ENCODE measurements at regions not wholly inside any gene's neighbourhood (a gene's known extent, or its start where the extent isn't known, plus 50 kb on each side); places are given as distances from the start of the nearest gene placed in this dataset.

DNA sequence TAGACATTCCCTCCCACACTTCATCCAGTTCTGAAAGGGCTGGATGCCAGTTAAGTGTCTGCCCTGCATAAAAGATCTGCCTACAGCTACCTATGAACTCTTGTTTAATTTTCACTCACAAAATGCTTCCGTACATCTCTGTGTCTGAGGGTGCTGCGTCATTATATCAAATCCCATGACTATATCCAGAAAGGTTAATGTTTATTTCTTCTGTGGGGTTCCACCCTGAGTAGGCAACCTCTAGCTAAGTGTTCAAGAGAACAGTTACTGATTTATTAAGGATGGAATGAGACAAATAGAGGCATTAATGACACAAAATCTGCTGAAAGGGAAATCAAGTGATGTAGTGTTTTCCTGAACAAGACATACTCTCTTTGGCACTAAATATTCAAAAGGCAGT is 220.2 kb downstream of the MTHFS start (continued):
- TF ChIP-seq ZNF423 (CRISPR knock-in tag; IDR thresholded peaks at IDR 0.05) (no peak), NFE2L1 (CRISPR knock-in tag; IDR thresholded peaks at IDR 0.05) (no peak), ZNF416 (CRISPR knock-in tag; IDR thresholded peaks at IDR 0.05) (no peak), ZNF138 (CRISPR knock-in tag; conservative IDR thresholded peaks at IDR 0.05) (no peak), FOXP1 (CRISPR knock-in tag; IDR thresholded peaks at IDR 0.05; ENCODE audit: borderline replicate concordance) (no peak), KAT7 (CRISPR knock-in tag; IDR thresholded peaks at IDR 0.05; ENCODE audit: borderline replicate concordance) (no peak)

DNA sequence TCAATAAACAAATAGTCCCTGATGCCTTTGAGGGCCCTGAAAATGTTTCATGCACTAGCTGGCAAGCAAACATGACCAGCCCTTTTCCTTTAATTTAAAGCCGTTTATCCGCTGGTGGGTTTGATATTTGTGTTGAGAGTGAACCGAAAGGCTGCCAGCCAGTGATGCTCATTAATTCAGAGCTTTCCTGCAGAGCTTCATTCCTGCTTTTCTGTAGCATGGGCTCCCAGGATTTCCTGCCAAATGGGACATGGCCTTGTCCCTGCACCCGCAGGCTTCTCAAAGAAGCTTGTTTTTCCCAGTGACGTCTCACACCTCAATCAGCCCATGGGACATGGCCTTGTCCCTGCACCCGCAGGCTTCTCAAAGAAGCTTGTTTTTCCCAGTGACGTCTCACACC is 219.6 kb downstream of the MTHFS start:
- peaks cover 49% of the 10 kb centered on the region for H3K4me1 Mint-ChIP-seq
- CTCF ChIA-PET, result interaction anchor here (1.0 to 3.1 kb wide), 5 partner anchors 15 to 178 kb away, joined by 3 to 13 read pairs (median 3); no protein-coding TSS in a partner anchor
- H3K27me3 Mint-ChIP-seq (ENCODE audit: low read depth), result no peaks in the 10 kb centered on the region; the same call in 1 of the 2 replicates
- TF ChIP-seq NR3C1 (CRISPR knock-in tag; conservative IDR thresholded peaks at IDR 0.05; ENCODE audit: low read depth) (no peak), TEAD4 (CRISPR knock-in tag; IDR thresholded peaks at IDR 0.05) (no peak), TP53 (CRISPR knock-in tag; IDR thresholded peaks at IDR 0.05) (no peak)
- TF ChIP-seq, protein P1, sequence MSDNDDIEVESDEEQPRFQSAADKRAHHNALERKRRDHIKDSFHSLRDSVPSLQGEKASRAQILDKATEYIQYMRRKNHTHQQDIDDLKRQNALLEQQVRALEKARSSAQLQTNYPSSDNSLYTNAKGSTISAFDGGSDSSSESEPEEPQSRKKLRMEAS (CRISPR knock-in tag; IDR thresholded peaks at IDR 0.05), result no peak
- TF ChIP-seq, protein P2, sequence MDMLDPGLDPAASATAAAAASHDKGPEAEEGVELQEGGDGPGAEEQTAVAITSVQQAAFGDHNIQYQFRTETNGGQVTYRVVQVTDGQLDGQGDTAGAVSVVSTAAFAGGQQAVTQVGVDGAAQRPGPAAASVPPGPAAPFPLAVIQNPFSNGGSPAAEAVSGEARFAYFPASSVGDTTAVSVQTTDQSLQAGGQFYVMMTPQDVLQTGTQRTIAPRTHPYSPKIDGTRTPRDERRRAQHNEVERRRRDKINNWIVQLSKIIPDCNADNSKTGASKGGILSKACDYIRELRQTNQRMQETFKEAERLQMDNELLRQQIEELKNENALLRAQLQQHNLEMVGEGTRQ (CRISPR knock-in tag; IDR thresholded peaks at IDR 0.05), result no peak
- TF ChIP-seq, protein P3, sequence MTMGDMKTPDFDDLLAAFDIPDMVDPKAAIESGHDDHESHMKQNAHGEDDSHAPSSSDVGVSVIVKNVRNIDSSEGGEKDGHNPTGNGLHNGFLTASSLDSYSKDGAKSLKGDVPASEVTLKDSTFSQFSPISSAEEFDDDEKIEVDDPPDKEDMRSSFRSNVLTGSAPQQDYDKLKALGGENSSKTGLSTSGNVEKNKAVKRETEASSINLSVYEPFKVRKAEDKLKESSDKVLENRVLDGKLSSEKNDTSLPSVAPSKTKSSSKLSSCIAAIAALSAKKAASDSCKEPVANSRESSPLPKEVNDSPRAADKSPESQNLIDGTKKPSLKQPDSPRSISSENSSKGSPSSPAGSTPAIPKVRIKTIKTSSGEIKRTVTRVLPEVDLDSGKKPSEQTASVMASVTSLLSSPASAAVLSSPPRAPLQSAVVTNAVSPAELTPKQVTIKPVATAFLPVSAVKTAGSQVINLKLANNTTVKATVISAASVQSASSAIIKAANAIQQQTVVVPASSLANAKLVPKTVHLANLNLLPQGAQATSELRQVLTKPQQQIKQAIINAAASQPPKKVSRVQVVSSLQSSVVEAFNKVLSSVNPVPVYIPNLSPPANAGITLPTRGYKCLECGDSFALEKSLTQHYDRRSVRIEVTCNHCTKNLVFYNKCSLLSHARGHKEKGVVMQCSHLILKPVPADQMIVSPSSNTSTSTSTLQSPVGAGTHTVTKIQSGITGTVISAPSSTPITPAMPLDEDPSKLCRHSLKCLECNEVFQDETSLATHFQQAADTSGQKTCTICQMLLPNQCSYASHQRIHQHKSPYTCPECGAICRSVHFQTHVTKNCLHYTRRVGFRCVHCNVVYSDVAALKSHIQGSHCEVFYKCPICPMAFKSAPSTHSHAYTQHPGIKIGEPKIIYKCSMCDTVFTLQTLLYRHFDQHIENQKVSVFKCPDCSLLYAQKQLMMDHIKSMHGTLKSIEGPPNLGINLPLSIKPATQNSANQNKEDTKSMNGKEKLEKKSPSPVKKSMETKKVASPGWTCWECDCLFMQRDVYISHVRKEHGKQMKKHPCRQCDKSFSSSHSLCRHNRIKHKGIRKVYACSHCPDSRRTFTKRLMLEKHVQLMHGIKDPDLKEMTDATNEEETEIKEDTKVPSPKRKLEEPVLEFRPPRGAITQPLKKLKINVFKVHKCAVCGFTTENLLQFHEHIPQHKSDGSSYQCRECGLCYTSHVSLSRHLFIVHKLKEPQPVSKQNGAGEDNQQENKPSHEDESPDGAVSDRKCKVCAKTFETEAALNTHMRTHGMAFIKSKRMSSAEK (CRISPR knock-in tag; IDR thresholded peaks at IDR 0.05; ENCODE audit: borderline replicate concordance), result no peak
- H3K27ac Mint-ChIP-seq, result no peak overlapping the region
- no peak overlapping the region for H3K4me3 Mint-ChIP-seq
- H3K9me3 Mint-ChIP-seq, result no peaks in the 10 kb centered on the region; the same call in 1 of the 2 replicates
- POLR2A ChIA-PET, result interaction anchor here (0.5 kb wide), 1 partner anchor 213 kb away, joined by 3 read pairs; no protein-coding TSS in a partner anchor
- no peak for DNase-seq (ENCODE audit: low spot score)
- no peaks in the 10 kb centered on the region for H3K36me3 Mint-ChIP-seq
- no peak for ATAC-seq

DNA sequence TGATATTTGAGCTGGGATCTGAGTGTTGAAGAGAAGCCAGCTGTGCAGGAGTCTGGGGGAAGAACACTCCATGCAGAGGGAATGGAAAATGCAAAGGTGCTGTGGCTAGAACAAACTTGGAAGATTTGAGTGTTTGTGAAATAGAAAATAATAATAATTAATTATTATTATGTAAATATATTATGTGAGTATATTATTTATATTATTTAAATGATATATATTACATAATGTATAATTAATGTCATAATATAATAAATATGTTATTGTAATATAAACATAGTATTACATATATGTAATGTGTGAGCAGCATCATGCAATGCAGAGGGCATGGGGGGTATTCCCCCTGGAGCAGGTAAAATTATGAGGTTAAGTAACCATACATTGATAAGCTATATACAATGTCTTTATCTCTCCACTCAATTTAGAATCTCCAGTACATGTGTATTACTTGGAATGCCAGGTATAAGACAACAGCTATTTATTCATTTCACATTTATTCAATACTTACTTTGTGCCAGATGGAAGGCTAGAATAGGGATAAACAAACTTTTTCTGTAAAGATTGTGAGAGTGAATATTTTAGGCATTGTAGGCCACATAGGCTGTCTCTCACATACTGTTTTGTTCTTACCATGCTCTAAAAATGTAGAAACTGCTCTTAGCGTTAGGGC is 218.6 kb downstream of the MTHFS start:
- Mint-ChIP-seq H3K9me3 (no peaks in the 10 kb centered on the region; the same call in 1 of the 2 replicates), H3K27ac (no peak overlapping the region), H3K27me3 (ENCODE audit: low read depth) (no peaks in the 10 kb centered on the region; the same call in 1 of the 2 replicates), H3K36me3 (no peaks in the 10 kb centered on the region), H3K4me3 (no peak overlapping the region), H3K4me1 (peaks cover 44% of the 10 kb centered on the region)
- DNase-seq (ENCODE audit: low spot score) (no peak), ATAC-seq (no peak)
- POLR2A ChIA-PET, result no interaction called here
- CTCF ChIA-PET, result interaction anchor here (0.5 to 3.1 kb wide), 4 partner anchors 82 to 175 kb away, joined by 3 to 13 read pairs (median 8); no protein-coding TSS in a partner anchor
- TF ChIP-seq IRF2 (CRISPR knock-in tag; IDR thresholded peaks at IDR 0.05; ENCODE audit: borderline replicate concordance, low read depth) (no peak), HMGA2 (CRISPR knock-in tag; IDR thresholded peaks at IDR 0.05) (peak; percentile 98), JAZF1 (CRISPR knock-in tag; IDR thresholded peaks at IDR 0.05) (no peak), SP1 (CRISPR knock-in tag; conservative IDR thresholded peaks at IDR 0.05) (no peak)
- TF ChIP-seq, protein P4, sequence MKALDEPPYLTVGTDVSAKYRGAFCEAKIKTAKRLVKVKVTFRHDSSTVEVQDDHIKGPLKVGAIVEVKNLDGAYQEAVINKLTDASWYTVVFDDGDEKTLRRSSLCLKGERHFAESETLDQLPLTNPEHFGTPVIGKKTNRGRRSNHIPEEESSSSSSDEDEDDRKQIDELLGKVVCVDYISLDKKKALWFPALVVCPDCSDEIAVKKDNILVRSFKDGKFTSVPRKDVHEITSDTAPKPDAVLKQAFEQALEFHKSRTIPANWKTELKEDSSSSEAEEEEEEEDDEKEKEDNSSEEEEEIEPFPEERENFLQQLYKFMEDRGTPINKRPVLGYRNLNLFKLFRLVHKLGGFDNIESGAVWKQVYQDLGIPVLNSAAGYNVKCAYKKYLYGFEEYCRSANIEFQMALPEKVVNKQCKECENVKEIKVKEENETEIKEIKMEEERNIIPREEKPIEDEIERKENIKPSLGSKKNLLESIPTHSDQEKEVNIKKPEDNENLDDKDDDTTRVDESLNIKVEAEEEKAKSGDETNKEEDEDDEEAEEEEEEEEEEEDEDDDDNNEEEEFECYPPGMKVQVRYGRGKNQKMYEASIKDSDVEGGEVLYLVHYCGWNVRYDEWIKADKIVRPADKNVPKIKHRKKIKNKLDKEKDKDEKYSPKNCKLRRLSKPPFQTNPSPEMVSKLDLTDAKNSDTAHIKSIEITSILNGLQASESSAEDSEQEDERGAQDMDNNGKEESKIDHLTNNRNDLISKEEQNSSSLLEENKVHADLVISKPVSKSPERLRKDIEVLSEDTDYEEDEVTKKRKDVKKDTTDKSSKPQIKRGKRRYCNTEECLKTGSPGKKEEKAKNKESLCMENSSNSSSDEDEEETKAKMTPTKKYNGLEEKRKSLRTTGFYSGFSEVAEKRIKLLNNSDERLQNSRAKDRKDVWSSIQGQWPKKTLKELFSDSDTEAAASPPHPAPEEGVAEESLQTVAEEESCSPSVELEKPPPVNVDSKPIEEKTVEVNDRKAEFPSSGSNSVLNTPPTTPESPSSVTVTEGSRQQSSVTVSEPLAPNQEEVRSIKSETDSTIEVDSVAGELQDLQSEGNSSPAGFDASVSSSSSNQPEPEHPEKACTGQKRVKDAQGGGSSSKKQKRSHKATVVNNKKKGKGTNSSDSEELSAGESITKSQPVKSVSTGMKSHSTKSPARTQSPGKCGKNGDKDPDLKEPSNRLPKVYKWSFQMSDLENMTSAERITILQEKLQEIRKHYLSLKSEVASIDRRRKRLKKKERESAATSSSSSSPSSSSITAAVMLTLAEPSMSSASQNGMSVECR (CRISPR knock-in tag; IDR thresholded peaks at IDR 0.05; ENCODE audit: borderline replicate concordance), result no peak
- TF ChIP-seq, protein P5, sequence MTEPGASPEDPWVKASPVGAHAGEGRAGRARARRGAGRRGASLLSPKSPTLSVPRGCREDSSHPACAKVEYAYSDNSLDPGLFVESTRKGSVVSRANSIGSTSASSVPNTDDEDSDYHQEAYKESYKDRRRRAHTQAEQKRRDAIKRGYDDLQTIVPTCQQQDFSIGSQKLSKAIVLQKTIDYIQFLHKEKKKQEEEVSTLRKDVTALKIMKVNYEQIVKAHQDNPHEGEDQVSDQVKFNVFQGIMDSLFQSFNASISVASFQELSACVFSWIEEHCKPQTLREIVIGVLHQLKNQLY (CRISPR knock-in tag; IDR thresholded peaks at IDR 0.05), result no peak
- TF ChIP-seq, protein P6, sequence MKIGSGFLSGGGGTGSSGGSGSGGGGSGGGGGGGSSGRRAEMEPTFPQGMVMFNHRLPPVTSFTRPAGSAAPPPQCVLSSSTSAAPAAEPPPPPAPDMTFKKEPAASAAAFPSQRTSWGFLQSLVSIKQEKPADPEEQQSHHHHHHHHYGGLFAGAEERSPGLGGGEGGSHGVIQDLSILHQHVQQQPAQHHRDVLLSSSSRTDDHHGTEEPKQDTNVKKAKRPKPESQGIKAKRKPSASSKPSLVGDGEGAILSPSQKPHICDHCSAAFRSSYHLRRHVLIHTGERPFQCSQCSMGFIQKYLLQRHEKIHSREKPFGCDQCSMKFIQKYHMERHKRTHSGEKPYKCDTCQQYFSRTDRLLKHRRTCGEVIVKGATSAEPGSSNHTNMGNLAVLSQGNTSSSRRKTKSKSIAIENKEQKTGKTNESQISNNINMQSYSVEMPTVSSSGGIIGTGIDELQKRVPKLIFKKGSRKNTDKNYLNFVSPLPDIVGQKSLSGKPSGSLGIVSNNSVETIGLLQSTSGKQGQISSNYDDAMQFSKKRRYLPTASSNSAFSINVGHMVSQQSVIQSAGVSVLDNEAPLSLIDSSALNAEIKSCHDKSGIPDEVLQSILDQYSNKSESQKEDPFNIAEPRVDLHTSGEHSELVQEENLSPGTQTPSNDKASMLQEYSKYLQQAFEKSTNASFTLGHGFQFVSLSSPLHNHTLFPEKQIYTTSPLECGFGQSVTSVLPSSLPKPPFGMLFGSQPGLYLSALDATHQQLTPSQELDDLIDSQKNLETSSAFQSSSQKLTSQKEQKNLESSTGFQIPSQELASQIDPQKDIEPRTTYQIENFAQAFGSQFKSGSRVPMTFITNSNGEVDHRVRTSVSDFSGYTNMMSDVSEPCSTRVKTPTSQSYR (CRISPR knock-in tag; IDR thresholded peaks at IDR 0.05), result no peak

Measured in WTC11 (cell line).